Fibroblast of villous mesenchyme (primary cell): ENCODE measurements at regions not wholly inside any gene's neighbourhood (a gene's known extent, or its start where the extent isn't known, plus 50 kb on each side); places are given as distances from the start of the nearest gene placed in this dataset.

Experiments
- DNase-seq: peaks from one replicate; pipeline ENCODE4 v3.0.0-alpha.2; 2010; ENCODE audit warnings: low read depth
- H3K4me3 ChIP-seq: 2 replicates; pipeline ENCODE4 v1.5.1; 2011; ENCODE audit warnings: low read depth, mild to moderate bottlenecking, low read length
- CTCF ChIP-seq: IDR thresholded peaks from 2 replicates; pipeline ENCODE4 v1.5.1; 2012; ENCODE audit warnings: low read depth, mild to moderate bottlenecking, low read length; ENCODE audit not compliant: insufficient read depth

- TF ChIP-seq CTCF, result no peak
- DNase-seq, result no peak
- H3K4me3 ChIP-seq, result no peak overlapping the region
Observed at GRCh38 chr3:74413547-74414241, 200.8 kb downstream of the CNTN3 start.

DNA sequence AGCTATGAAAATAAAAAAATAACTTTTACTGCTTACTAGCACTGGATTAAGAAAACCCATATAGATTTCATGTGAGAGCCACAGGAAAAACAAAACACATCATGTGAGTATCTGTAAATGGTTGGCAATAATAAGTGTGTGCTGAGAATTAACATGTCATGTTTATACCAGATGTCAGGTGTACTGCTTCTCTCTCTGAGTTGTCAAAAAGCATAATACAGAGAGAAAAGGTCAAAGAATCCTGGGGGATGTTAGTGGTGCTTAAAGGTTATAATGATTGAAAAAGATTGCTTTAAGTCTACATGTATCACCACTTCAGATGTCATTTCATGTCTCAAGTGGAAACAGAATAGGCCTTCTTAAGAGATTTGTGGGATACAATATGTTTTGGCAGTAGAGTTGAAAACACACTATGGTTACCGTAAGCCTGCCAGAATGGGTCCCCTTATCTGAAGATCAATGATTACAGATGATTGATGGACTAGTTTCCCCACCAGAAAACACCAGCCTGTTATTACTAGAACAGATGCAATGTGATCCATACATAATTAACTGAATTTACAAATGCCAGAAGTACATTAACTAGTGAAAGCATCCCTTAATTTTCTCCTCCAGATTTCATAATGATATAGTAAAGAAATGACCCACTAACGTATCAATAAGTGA, 204.1 kb downstream of the CNTN3 start:
- DNase-seq, result no peak
- TF ChIP-seq CTCF, result no peak
- no peak overlapping the region for H3K4me3 ChIP-seq

DNA sequence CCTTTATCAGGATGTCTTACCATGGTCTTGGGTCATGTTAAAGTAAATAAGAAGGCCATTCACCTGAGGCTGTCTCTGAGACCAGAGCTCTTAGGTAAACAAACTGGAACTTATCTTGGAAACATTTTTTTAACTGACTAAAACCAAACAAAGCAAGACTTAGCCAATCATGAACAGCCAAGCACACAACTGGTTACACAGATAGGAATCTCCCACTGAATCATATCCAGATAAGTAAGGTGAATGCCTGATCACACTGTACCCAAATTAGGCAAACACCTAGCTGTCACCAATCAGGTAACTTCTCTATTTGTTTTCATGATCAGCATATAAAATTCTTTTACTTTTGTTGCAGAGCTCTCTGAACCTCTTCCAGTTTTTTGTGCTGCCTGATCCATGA, 205.4 kb downstream of the CNTN3 start:
- TF ChIP-seq CTCF, result no peak
- no peak overlapping the region for H3K4me3 ChIP-seq
- no peak for DNase-seq

DNA sequence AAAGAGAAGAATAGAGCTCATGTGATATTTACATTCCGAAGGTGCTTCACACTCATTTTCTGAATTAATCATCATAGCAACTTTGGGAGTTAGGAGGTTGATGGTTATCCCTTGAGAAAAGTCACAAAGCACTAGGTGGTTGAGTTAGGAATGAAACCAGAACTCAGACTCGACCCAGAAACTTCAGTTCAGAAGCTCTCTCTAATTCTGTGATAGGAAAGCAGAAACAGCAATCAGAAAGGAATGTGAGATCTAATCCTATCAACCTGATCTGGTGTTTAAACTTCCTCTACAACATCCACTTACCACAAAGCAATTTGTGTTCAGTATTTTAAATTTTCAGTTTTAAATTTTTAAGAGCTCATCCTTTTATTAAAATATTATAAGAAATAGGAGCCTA, 211.2 kb downstream of the CNTN3 start:
- H3K4me3 ChIP-seq, result no peak overlapping the region
- no peak for TF ChIP-seq CTCF
- DNase-seq, result no peak

- DNase-seq, result no peak
- TF ChIP-seq CTCF, result no peak
- no peak overlapping the region for H3K4me3 ChIP-seq
Observed at GRCh38 chr3:74402821-74403220, 211.6 kb downstream of the CNTN3 start.

DNA sequence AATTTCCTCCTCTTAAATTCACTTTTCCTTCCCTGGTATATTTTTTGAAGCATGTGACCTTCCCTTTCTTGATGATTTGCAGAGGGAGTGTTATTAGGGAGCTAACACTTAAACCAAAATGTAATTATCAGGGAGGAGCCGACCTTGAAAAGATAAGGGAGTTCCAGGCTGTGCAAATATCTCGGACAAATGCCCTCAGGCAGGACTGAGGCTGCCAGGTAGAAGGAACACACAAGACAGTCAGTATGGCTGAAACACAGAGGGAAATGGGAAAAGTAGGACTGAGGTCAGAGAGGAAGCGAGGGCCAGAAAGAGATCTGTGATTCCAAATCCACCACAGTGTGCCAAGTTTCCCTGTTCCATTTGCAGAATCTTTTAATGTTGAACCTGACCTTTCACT, 221.0 kb downstream of the CNTN3 start:
- no peak overlapping the region for H3K4me3 ChIP-seq
- TF ChIP-seq CTCF, result no peak
- DNase-seq, result no peak
